Fibroblast of the aortic adventitia (primary cell): ENCODE measurements at regions not wholly inside any gene's neighbourhood (a gene's known extent, or its start where the extent isn't known, plus 50 kb on each side); places are given as distances from the start of the nearest gene placed in this dataset.

Experiments
- DNase-seq: peaks from one replicate; pipeline ENCODE4 v3.0.0-alpha.2; 2010; ENCODE audit warnings: low read depth
- H3K4me3 ChIP-seq: 2 replicates; pipeline ENCODE4 v1.5.1; 2011; ENCODE audit warnings: low read depth, mild to moderate bottlenecking, control low read depth, low read length, moderate library complexity
- TF ChIP-seq, protein P1 (sequence below): IDR thresholded peaks from 2 replicates; pipeline ENCODE4 v1.5.1; 2011; ENCODE audit warnings: mild to moderate bottlenecking, low read length, control low read depth, inconsistent platforms; ENCODE audit not compliant: insufficient read depth

DNA sequence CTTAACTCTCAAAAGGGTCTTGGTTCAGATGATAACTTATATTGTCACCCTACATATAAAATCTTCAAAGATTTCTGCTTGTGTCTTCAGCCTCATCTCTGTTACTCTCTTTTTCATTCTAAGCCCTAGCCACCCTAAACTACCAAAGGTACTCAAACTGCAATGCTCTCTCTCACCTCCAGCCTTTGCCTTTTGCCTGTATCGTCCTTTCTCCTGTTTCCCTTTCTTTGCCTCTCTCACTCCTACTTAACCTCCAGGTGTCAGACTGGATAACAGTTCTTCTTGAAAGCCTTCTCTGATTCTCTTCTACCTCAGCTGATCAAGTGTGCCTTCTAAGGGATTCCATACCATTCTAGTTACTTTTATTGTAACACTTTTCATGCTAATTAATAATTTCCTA lies 149.8 kb downstream of the SERPINI1 start:
- TF ChIP-seq, protein P1, sequence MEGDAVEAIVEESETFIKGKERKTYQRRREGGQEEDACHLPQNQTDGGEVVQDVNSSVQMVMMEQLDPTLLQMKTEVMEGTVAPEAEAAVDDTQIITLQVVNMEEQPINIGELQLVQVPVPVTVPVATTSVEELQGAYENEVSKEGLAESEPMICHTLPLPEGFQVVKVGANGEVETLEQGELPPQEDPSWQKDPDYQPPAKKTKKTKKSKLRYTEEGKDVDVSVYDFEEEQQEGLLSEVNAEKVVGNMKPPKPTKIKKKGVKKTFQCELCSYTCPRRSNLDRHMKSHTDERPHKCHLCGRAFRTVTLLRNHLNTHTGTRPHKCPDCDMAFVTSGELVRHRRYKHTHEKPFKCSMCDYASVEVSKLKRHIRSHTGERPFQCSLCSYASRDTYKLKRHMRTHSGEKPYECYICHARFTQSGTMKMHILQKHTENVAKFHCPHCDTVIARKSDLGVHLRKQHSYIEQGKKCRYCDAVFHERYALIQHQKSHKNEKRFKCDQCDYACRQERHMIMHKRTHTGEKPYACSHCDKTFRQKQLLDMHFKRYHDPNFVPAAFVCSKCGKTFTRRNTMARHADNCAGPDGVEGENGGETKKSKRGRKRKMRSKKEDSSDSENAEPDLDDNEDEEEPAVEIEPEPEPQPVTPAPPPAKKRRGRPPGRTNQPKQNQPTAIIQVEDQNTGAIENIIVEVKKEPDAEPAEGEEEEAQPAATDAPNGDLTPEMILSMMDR = peak; percentile 7
- no peak overlapping the region for H3K4me3 ChIP-seq
- no peak for DNase-seq

DNA sequence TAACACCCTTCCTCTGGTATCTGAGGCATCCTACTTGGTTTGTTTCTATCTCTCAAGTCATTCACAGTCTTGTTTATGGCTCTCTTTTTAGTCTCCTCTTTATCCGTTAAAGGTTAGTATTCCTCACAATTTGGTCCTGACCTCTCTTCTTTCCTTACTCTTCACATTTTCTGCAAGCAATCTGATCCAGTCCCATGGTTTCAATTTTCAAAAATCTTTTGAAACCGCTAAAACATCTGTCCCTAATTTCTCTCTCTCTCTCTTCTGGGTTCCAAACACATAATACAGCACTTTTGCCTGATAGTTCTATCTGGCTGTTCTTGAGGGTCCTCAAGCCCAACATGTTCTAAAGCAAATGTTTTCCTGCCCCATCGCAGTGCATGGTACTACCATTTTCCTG lies 149.0 kb downstream of the SERPINI1 start:
- DNase-seq = no peak
- TF ChIP-seq, protein P1 = no peak
- H3K4me3 ChIP-seq = no peak overlapping the region

DNA sequence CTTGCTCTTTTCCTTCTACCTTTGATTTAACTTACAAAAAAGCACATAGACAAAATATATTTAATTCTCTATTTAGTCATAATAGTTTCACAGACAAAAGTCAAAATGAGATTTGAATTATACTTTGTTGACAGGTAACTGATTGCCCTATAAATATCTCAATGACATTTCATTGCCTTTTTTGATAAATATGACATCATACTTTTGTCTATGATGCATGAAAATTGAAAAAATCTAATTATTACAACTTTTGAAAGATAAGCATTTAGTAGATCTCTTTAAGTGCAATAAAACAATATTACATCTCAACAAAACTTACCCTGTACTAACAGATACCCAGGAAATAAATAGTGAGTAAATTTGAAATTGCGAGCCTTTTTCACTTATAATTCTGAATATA lies 147.9 kb downstream of the SERPINI1 start:
- DNase-seq = no peak
- TF ChIP-seq, protein P1 = no peak
- H3K4me3 ChIP-seq = no peak overlapping the region

DNA sequence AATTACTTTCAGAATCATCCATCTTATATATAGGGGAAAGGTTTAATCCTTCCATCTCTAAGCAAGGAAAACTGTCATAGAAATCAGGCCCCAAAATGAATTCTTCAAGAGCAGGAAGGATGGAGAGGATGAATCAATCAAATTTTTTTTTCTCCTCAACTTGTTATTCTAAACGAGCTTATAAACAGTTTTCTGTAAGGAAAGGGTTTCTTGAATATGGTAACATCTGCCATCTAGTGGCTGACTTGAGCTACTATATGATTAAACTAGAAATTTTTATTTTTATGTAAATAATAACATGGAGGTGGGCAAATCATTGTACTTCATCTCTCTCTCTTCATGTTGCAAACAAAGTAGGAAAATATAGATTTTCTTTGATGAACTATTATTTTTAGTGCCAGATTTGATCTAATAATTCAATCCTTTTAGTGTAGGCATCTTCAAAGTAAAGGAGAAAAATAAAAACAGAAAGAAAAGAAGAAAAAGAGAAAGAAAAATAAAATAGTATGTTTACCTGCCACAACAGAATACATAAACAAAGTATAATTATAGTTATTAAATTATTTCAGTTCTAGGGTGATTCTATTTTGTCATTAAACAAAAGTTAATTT lies 146.6 kb downstream of the SERPINI1 start:
- DNase-seq = peak; percentile 77
- TF ChIP-seq, protein P1 = peak; percentile 64
- peak overlapping the region; percentile 23 for H3K4me3 ChIP-seq

DNA sequence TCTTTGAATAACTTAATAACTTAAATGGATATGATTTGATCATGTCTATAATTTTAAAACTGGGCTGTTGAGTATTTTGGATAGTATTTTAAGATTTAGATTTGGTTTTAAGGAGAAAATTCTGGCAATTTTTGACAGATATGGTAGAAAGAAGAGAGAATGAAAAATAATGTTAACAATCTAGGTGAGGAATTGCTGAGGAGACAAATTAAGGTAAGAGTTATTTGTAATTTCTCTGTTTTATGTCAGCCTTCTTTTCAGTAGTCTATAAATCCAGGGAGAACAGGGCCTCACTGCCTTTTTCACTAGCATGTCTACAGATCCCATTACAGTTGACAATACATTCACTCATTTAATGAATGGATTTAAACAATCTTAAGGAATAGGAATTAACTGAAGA lies 144.7 kb downstream of the SERPINI1 start:
- DNase-seq = no peak
- TF ChIP-seq, protein P1 = no peak
- no peak overlapping the region for H3K4me3 ChIP-seq

DNA sequence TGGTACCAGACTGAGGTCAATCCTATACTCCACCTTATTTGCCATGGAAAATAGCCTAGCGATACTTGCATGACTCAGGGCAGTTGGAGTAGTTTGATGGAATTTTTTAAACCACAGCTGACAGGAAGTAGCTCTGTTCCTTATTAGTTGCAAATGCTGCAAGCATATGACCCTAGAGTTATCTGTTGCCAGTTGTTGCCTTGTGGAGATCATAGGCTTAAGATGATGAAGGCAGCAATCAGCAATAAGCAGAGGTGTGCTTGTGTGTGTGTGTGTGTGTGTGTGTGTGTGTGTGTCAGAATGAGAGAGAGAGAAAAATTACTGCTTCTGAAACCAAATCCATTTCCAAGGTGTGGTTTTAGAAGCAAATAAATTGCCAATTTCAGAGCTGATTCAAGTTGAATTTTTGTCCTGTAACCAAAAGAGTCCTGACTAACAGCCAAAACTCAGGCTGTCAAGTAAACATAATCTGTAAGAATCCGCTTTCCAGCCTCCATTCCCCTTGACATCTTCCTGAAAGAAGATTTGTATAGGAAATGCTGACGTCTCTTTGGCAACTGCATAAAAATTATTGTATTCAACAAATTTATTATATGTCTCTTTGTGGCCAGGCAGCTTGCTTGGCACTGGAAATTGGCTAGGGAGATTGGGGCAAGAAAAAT lies 141.2 kb downstream of the SERPINI1 start:
- no peak overlapping the region for H3K4me3 ChIP-seq
- DNase-seq = peak; percentile 86
- TF ChIP-seq, protein P1 = no peak
